Left renal cortex interstitium (tissue), 4 donors: ENCODE measurements at regions not wholly inside any gene's neighbourhood (a gene's known extent, or its start where the extent isn't known, plus 50 kb on each side); places are given as distances from the start of the nearest gene placed in this dataset.

Source experiments
- DNase-seq, 4 donors: peaks; one replicate each; pipeline ENCODE4 v3.0.0-alpha.2; 2013; ENCODE audit warnings: low read depth in 4 of 4, low spot score in 2 of 4, missing footprints in 1 of 4

- no peak for DNase-seq
Observed at GRCh38 chr6:6884193-6884627, 223.6 kb upstream of the RREB1 start.

- no peak for DNase-seq
Observed at GRCh38 chr6:6884916-6885315, 222.8 kb upstream of the RREB1 start.

DNA sequence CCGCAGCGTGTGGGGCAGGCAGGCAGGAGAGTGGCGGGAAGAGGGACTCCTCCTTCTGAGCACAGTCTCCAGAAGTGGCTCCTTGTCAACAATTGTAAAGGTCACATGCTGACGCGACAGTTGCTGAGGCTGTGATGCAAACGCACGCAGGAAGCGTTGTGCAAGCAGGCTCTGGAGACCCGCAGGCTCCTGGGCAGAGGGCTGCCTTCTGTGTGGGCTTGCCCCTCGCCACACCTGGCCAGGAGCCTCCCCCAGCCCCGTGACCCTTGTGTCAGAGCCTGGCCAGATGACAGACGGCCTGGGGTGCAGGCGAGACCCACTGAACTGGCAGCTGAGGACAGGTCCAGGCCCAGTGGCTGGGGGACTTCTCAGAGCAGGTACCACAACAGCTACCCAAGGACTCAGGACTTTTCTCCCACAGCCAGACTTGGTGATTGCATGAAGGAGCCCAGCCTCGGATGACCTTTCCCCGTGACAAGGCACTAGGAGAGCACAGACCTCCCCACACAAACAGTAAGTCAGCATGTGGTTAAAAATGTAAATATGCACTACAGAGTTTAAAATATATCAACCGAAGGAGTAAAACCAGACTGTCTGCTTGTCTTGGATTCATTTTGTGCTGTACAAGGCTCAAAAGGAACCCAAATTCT is 222.1 kb upstream of the RREB1 start:
- DNase-seq: no peak

- DNase-seq: no peak
Observed at GRCh38 chr6:6886171-6886885, 221.4 kb upstream of the RREB1 start.

DNA sequence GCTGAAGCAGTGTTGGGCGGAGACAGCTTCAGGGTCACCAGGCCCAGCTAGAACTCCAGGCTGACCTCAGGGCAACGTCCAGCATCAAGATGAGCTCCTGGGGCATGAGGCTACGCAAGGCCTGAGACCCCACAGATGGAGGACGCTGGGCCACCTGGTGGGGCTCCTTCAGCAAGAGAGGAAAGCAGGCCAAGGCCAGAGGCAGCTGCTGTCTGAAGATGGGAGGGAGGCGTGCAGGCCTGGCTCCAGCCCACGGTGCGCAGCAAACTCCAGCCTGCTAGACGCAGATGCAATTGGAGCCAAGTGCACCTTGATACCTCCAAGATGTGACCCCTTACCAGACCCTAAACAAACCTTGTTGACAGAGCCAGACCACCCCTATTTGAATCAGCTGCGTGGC is 220.9 kb upstream of the RREB1 start:
- DNase-seq: no peak

GRCh38 chr6:6889601-6890000 is 218.2 kb upstream of the RREB1 start:
- DNase-seq: no peak

DNA sequence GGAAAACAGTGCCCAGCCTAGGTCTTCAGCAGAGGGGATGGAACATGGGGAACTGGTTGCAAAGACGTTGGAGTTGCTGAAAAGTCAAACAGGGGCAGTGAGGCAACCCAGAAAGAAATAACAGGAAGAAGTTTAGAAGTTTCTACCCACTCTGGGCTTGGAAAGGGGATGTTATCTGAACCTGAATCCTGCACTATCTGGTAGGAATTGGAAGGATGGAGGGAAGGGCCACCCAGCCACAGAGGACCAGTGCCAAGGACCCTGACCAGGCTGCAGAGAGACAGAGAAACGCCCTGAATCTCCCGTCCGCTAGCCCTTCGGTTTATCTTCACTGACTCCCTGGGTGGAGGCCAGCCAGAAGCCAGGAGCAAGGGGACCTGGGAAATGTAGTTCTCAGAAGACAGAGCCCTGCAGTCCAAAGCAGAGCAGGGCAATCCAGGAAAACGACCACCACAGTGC is 217.3 kb upstream of the RREB1 start:
- DNase-seq: no peak

DNA sequence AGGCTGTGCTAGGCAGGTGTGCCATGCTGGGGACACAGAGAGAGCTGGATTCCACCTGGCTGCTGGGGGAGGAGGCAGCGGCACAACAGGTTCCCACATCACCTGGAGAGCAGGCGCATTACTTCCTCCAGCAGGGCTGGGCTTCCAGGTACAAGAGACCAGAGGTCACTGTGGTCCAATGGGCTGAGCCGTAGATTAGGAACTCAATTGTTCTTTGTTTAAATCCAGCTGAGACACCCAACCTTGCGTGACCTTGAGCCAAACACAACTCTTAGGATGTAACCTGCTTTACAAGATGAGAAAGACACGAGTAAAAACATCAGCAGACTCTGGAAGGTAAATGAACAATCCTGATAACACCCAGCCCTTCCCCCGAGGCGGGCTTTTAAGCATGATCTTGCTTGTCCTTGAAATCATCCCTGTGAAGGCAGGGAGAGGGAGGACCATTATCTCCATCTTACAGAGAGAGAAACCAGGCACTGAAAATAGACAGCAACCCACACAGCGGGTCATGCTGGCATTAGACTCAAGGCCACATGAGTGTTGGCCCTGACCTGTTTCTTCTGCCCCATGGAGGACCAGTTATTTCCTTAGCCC is 216.5 kb upstream of the RREB1 start:
- no peak for DNase-seq

DNA sequence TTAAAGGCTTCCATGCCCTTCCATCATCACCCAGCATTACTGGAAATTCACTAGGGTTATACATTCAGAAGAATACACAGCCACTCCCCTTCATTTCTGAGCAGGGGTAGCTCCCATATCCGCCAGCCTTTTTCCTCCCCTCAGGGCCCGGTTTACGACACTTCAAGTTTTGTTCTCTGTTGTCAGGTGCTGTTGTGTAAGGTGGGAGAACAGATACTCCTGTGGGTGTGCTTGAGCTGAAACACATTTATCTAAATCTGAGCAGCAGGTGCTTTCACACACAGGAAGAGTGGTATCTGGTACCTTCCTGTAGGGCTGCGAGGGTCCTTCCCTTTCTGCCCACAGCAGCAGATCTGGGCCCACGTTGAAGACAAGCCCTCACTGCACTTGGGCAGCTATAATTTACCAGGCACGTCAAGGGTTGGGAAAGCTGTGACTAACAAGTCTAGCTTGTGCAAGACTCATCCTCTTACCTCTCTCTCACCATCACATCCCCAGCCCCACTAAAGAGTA is 215.8 kb upstream of the RREB1 start:
- DNase-seq: no peak

DNA sequence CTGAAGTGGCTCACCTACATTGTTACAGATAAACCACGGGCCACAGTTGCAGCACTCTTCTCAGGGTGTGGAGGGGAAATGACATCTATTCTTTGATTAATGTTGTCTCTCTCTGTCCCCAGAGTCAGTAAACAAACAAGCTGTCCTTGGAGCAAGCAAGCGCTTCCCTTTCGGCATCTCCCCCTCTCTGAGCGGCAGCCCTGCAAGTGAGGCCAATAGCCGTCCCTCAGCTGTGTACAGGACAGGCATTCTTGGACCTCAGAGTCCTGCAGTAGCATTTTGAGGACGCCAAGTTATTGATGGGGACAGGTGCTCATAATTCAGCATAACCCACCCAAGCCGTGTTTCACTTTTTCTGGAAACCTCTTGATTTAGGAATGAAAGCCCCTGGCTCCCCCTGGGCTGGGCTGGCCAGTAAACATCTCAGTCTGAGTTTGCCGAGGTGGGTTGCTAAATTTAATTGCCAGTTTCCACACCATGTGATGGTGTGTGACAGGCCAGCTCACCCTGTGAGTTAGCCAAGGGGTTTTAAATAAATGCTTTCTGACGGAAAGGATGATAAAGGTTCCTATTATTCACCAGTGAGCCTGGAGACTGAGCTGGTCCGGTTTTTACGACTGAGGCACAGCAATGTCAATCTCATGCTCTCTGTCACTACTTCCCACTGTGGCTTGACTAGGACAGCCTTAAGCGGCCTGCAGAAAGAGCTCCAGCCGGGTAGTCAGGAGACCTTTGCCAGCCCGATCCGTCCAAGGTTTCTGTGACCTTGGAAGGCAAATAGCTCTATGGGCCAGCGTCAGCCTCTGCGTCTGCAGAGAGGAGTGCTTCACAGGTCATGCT is 214.8 kb upstream of the RREB1 start:
- no peak for DNase-seq

- no peak for DNase-seq
Observed at GRCh38 chr6:6893701-6894100, 214.1 kb upstream of the RREB1 start.

- no peak for DNase-seq
Observed at GRCh38 chr6:6895929-6896328, 211.8 kb upstream of the RREB1 start.

- no peak for DNase-seq
Observed at GRCh38 chr6:6897140-6897539, 210.6 kb upstream of the RREB1 start.

GRCh38 chr6:6900569-6901204 is 207.1 kb upstream of the RREB1 start:
- DNase-seq: no peak

- DNase-seq: no peak
Observed at GRCh38 chr6:6901205-6901719, 206.5 kb upstream of the RREB1 start.

DNA sequence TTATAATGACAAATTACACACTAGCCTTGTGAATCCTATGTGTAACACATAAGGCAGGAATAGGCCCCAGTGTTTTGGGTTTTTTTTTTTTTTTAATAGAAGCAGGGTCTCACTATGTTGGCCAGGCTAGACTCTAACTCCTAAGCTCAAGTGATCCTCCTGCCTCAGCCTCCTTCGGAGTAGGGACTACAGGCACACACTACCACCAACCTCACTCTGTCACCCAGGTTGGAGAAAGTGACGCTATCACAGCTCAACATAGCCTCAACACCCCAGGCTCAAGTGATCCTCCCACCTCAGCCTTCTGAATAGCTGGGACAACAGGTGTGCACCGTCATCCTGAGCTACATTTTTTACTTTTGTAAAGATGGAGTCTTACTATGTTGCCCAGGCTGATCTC is 205.8 kb upstream of the RREB1 start:
- DNase-seq: no peak

- no peak for DNase-seq
Observed at GRCh38 chr6:6905961-6906518, 201.7 kb upstream of the RREB1 start.

- DNase-seq: no peak
Observed at GRCh38 chr6:6906570-6907213, 201.1 kb upstream of the RREB1 start.

DNA sequence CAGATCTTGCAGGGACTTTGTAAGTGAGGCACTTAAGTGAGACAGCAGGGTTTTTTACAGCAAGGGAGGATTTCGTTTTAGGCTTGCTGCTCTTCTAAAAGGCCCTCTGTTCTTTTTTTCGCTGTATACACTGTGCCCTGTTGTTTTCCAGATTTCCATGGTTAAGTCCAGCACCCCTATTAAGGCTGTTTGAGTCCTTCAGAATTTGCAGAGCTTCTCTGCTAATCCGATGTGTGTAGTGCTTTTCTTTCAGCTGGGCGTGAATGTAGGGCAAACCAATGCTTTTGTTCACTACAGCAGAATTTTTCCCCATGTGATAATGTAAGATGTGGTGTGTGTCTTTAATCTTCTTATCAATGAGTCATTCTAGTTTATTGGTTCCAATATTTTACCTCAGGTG is 200.5 kb upstream of the RREB1 start:
- DNase-seq: no peak
